Nephron (organoid): ENCODE measurements at regions not wholly inside any gene's neighbourhood (a gene's known extent, or its start where the extent isn't known, plus 50 kb on each side); places are given as distances from the start of the nearest gene placed in this dataset.
"Not testable (repeated sequence)": the region's sequence is repeated elsewhere in the genome, so short reads cannot be mapped to it uniquely, and the experiment has no call there.

Experiments used
- H3K27ac Mint-ChIP-seq, 3 experiments: 2 replicates each; pipeline ENCODE4 v1.8.0; 2020; ENCODE audit warnings: mixed read lengths in 3 of 3, mild to moderate bottlenecking in 2 of 3, moderate library complexity in 1 of 3
- H3K27me3 Mint-ChIP-seq: 2 replicates; pipeline ENCODE4 v1.8.0; 2021; ENCODE audit warnings: low read depth, mild to moderate bottlenecking, moderate library complexity, mixed read lengths
- H3K36me3 Mint-ChIP-seq: 2 replicates; pipeline ENCODE4 v1.8.0; 2020; ENCODE audit warnings: low read depth, mixed read lengths
- H3K4me1 Mint-ChIP-seq: 2 replicates; pipeline ENCODE4 v1.8.0; 2020; ENCODE audit warnings: mixed read lengths
- H3K4me3 Mint-ChIP-seq, 3 experiments: 2 replicates each; pipeline ENCODE4 v1.8.0; 2020; ENCODE audit warnings: mild to moderate bottlenecking in 3 of 3, mixed read lengths in 3 of 3, moderate library complexity in 2 of 3
- H3K9me3 Mint-ChIP-seq: 2 replicates; pipeline ENCODE4 v1.8.0; 2020; ENCODE audit warnings: mixed read lengths
- TF ChIP-seq, protein P1 (sequence below), 3 experiments: fragments of 200-600 bp; sonication (generic); IDR thresholded peaks; one replicate each; pipeline ENCODE4 v1.5.0; 2021; ENCODE audit warnings: antibody characterized with exemption in 3 of 3; ENCODE audit not compliant: unreplicated experiment in 3 of 3

DNA sequence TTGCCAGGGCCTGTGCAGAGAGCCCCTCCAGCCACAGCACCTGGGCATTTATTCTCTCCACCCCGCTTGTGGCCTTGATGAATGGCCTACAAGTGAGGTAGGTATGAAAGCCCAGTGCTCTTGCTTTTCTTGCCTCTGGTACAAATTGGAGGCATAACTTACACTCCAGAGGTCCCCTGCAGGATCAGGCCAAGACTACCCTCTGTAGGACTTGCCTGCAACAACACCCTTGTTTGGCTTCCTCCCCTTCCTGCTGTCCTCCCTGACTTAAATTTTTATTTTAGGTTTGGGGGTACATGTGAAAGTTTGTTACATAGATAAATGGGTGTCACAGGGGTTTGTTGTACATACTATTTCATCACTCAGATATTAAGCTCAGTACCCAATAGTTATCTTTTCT lies 95.7 kb downstream of the CDC42EP3 start:
- H3K4me3 Mint-ChIP-seq: no peak overlapping the region
- no peaks in the 10 kb centered on the region for H3K36me3 Mint-ChIP-seq
- peaks cover 14% of the 10 kb centered on the region for H3K9me3 Mint-ChIP-seq
- H3K27me3 Mint-ChIP-seq: peaks cover 3% of the 10 kb centered on the region
- H3K27ac Mint-ChIP-seq: no peak overlapping the region
- H3K4me1 Mint-ChIP-seq: peaks cover 13% of the 10 kb centered on the region
- TF ChIP-seq, protein P1, sequence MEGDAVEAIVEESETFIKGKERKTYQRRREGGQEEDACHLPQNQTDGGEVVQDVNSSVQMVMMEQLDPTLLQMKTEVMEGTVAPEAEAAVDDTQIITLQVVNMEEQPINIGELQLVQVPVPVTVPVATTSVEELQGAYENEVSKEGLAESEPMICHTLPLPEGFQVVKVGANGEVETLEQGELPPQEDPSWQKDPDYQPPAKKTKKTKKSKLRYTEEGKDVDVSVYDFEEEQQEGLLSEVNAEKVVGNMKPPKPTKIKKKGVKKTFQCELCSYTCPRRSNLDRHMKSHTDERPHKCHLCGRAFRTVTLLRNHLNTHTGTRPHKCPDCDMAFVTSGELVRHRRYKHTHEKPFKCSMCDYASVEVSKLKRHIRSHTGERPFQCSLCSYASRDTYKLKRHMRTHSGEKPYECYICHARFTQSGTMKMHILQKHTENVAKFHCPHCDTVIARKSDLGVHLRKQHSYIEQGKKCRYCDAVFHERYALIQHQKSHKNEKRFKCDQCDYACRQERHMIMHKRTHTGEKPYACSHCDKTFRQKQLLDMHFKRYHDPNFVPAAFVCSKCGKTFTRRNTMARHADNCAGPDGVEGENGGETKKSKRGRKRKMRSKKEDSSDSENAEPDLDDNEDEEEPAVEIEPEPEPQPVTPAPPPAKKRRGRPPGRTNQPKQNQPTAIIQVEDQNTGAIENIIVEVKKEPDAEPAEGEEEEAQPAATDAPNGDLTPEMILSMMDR (IDR thresholded peaks at IDR 0.05; ENCODE audit: unreplicated experiment in 3 of 3): no peak

DNA sequence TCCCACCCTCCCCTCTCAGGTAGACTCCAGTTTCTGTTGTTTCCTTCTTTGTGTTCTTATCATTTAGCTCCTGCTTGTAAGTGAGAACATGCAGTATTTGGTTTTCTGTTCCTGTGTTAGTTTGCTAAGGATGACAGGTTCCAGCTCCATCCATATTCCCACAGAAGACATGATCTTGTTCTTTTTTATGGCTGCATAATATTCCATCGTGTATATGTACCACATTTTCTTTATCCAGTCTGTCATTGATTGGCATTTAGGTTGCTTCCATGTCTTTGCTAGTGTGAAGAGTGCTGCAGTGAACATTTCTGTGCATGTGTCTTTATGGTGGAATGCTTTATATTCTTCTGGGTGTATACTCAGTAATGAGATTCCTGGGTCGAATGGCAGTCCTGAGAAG lies 95.2 kb downstream of the CDC42EP3 start:
- H3K4me3 Mint-ChIP-seq, H3K27ac Mint-ChIP-seq, H3K4me1 Mint-ChIP-seq: not testable (repeated sequence)

DNA sequence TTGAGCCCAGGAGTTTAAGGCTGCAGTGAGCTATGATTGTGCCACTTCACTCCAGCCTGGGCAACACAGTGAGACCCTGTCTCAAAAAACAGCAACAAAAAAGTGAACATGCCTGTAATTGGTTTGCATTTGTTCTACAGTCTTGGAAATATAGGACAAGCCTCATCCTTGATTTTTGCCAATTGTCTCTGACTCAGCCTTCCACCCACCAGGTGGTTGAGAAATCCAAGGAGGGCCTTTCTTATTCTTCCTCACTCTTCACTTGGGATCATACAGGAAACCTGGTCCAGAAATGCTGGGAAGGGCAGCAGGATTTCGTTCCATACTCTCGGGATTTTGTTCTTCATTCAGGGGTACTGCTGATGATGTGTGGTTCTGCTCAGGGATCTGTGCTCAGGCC lies 94.6 kb downstream of the CDC42EP3 start:
- Mint-ChIP-seq H3K27ac (no peak overlapping the region), H3K27me3 (peaks cover 3% of the 10 kb centered on the region), H3K9me3 (peaks cover 14% of the 10 kb centered on the region), H3K4me3 (no peak overlapping the region), H3K4me1 (peaks cover 6% of the 10 kb centered on the region), H3K36me3 (no peaks in the 10 kb centered on the region)
- TF ChIP-seq, protein P1 (IDR thresholded peaks at IDR 0.05; ENCODE audit: unreplicated experiment in 3 of 3): no peak

More for the DNA sequence above, 95.2 kb downstream of the CDC42EP3 start:
- H3K27me3 Mint-ChIP-seq, H3K36me3 Mint-ChIP-seq: not testable (repeated sequence)
- peaks cover 14% of the 10 kb centered on the region for H3K9me3 Mint-ChIP-seq

DNA sequence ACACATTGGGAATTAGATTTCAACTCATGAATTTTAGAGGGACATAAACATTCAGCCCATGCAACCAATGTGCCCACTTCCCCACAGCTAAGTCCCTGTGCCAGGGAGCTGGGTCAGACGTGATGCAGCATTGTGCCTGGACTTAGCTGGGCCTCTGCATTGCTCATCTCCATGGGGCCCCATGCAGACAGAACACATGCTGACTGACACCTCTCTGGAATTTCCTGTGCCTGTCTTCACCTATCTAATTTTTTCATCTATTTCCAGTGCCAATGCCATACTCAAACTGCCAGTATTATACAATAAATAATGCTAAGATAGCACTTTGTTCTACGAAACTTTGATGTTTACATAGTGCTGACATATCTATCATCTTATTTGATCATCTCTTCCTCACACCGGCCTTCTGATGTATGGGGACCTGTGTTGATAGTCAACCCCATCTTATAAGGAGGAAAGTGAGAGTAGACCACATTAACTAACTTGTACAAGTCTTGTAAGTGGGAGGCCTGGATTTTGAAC lies 92.2 kb downstream of the CDC42EP3 start:
- Mint-ChIP-seq H3K27ac (no peak overlapping the region), H3K36me3 (no peaks in the 10 kb centered on the region), H3K4me1 (peaks cover 23% of the 10 kb centered on the region), H3K4me3 (no peak overlapping the region), H3K27me3 (peaks cover under 1% of the 10 kb centered on the region), H3K9me3 (peaks cover 14% of the 10 kb centered on the region)
- TF ChIP-seq, protein P1 (IDR thresholded peaks at IDR 0.05; ENCODE audit: unreplicated experiment in 3 of 3): no peak

DNA sequence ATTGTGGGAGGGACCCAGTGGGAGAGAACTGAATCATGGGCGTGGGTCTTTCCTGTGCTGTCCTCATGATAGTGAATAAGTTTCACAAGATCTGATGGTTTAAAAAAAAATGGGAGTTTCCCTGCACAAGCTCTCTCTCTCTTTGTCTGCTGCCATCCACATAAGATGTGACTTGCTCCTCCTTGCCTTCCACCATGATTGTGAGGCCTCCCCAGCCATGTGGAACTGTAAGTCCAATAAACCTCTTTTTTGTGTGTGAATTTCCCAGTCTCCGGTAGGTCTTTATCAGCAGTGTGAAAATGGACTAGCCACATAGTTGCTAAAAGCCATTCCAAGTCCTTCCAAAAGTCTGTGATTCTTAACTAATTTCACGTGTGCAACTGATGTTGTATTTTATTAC lies 91.5 kb downstream of the CDC42EP3 start:
- not testable (repeated sequence) for H3K27ac Mint-ChIP-seq, H3K27me3 Mint-ChIP-seq, H3K4me3 Mint-ChIP-seq, H3K36me3 Mint-ChIP-seq
- H3K9me3 Mint-ChIP-seq: peaks cover 14% of the 10 kb centered on the region
- H3K4me1 Mint-ChIP-seq: peaks cover 26% of the 10 kb centered on the region

DNA sequence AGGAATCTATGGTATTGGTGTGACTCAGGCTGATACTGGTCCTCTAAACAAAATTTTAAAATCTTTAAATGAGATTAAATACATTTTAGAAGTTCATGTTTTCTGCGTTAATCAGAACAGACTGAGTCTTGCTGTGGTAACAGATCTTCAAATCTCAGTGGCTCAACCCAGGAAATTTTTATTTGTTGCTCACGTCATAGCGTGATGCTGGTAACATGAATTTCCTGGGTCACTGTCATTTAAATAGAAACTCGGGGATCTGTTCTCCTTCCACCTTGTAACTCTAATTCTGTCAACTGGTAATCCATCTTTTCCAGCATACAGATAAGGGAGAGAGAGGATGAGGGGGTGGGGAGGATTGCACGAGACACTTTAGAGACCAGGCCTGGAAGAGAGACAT lies 90.0 kb downstream of the CDC42EP3 start:
- H3K36me3 Mint-ChIP-seq: no peaks in the 10 kb centered on the region
- TF ChIP-seq, protein P1 (IDR thresholded peaks at IDR 0.05; ENCODE audit: unreplicated experiment in 3 of 3): no peak
- H3K27ac Mint-ChIP-seq: no peak overlapping the region
- H3K4me3 Mint-ChIP-seq: no peak overlapping the region
- peaks cover 12% of the 10 kb centered on the region for H3K9me3 Mint-ChIP-seq
- no peaks in the 10 kb centered on the region for H3K27me3 Mint-ChIP-seq
- H3K4me1 Mint-ChIP-seq: peaks cover 39% of the 10 kb centered on the region

DNA sequence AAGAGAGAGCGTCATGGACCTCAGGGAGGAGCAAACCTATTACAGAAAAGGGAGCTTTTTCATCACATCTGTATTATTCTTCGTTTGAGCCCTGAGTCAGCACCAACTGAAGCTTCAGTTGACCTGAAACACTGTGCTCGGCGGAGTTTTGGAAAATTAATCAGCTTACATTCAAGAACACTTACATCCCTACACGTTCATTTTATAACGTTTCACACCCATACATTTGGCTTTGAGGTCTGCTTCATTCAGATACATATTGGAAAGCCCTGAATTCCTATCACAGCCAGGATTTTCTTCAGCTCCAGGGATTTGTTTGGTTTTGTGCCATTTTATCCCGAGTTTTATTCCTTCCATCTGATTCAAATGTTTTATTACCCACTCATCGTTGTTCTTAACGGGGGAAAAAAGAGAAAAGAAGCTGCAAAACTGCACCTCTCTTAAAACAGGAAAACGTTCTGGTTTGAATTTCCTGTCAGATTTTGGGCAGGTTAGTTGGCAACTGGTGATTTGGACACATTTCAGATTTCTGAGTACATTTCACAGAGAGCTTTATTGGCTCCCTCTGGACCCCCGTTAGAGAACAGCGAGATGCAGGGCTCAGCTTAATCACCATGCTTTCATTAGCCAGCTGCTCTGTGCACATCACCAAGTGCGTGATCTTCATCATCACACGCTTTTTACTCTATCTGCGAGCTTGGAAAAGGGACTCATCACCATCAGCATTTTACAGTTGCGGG lies 88.8 kb downstream of the CDC42EP3 start:
- H3K4me3 Mint-ChIP-seq: peak overlapping the region in 1 of 3 experiments; percentile 16
- H3K9me3 Mint-ChIP-seq: peaks cover 9% of the 10 kb centered on the region
- TF ChIP-seq, protein P1 (IDR thresholded peaks at IDR 0.05; ENCODE audit: unreplicated experiment in 3 of 3): no peak
- H3K4me1 Mint-ChIP-seq: peaks cover 46% of the 10 kb centered on the region
- no peaks in the 10 kb centered on the region for H3K27me3 Mint-ChIP-seq
- peak overlapping the region in 1 of 3 experiments; percentile 20 for H3K27ac Mint-ChIP-seq
- no peaks in the 10 kb centered on the region for H3K36me3 Mint-ChIP-seq
